Glomerular visceral epithelial cell (primary cell): ENCODE measurements at regions not wholly inside any gene's neighbourhood (a gene's known extent, or its start where the extent isn't known, plus 50 kb on each side); places are given as distances from the start of the nearest gene placed in this dataset.
"Not testable (repeated sequence)": the region's sequence is repeated elsewhere in the genome, so short reads cannot be mapped to it uniquely, and the experiment has no call there.

Experiments used
- DNase-seq: peaks from one replicate; pipeline ENCODE4 v3.0.0-alpha.2; 2016; ENCODE audit errors: extremely low spot score

DNA sequence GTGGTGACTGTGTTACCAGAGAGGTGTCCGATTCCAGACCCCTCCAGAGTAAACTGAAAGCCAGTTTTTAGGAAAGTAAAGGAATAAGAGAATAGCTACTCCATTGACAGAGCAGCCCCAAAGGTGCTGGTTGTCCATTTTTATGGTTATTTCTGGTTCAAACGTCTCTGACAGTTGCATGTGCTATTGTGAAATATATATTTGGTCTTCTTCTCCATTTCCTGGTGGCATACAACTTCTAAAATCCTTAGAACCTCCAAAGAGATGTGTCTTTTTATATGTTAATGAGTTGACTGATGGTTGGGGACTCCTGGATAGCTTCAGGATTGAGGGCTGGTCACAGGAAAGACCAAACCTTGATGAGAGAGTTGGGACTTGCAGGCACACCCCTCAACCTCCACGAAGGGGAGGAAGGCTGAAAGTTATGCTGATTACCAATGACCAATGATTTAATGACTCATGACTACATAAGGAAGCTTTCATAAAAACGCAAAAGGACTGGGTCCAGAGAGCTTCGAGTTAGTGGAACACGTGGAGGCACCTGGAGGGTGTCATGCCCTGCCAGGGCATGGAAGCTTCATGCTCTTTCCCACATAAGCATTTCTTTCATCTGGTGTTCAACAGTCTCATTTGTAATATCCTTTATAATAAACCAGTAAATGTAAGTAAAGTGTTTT lies 100.7 kb downstream of the SLC16A1 start:
- no peak for DNase-seq

DNA sequence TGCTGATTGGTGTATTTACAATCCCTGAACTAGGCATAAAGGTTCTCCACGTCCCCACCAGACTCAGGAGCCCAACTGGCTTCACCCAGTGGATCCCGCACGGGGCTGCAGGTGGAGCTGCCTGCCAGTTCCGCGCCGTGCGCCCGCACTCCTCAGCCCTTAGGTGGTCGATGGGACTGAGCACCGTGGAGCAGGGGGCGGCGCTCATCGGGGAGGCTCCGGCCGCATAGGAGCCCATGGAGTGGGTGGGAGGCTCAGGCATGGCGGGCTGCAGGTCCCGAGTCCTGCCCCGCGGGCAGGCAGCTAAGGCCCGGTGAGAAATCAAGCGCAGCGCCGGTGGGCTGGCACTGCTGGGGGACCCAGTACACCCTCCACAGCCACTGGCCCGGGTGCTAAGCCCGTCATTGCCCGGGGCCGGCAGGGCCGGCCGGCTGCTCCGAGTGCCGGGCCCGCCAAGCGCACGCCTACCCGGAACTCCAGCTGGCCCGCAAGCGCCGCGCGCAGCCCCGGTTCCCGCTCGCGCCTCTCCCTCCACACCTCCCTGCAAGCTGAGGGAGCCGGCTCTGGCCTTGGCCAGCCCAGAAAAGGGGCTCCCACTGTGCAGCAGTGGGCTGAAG lies 101.5 kb downstream of the SLC16A1 start:
- DNase-seq, result not testable (repeated sequence)

DNA sequence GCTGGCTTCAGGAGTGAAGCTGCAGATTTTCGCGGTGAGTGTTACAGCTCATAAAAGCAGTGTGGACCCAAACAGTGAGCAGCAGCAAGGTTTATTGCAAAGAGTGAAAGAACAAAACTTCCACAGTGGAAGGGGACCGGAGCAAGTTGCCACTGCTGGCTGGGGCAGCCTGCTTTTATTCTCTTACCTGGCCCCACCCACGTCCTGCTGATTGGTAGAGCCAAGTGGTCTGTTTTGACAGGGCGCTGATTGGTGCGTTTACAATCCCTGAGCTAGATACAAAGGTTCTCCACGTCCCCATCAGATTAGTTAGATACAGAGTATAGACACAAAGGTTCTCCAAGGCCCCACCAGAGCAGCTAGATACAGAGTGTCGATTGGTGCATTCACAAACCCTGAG lies 102.1 kb downstream of the SLC16A1 start:
- not testable (repeated sequence) for DNase-seq

- no peak for DNase-seq
Observed at GRCh38 chr1:112852934-112853333, 103.1 kb downstream of the SLC16A1 start.

- DNase-seq, result no peak
Observed at GRCh38 chr1:112852276-112852675, 103.7 kb downstream of the SLC16A1 start.

- DNase-seq, result no peak
Observed at GRCh38 chr1:112850034-112850757, 105.8 kb downstream of the SLC16A1 start.

DNA sequence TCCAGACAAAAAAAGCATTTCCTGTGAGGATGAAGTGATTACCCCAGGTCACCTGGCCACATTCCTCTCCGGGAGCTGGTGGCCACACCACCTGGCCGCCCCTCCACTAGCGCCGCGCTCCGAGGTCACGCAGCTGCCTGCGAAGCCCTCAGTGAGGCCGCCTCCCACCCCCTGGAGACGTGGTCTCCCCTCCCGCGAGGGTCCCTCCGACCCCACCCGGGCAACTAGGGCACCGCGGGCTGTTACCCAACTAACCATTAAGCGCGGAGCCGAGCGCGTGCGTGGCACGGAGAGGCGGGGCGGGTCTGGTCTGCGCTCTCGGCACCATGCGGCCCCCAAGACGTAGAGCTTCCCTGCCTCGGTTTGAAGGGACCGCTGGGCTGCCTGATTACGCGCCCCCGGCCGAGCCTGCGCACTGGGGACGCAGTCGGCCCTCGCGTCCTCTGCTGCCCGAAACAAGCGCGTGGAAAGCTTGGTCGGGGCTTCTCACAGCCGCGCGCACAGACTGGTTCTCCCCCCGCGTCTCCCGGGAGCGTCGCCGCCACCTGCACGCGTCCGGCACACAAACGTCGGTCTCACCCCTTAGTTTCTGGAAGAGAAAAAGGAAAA lies 106.5 kb downstream of the SLC16A1 start:
- no peak for DNase-seq

GRCh38 chr1:112841825-112842224 lies 114.2 kb downstream of the SLC16A1 start:
- no peak for DNase-seq

- peak; percentile 56 for DNase-seq
Observed at GRCh38 chr1:112840631-112841624, 115.1 kb downstream of the SLC16A1 start.

DNA sequence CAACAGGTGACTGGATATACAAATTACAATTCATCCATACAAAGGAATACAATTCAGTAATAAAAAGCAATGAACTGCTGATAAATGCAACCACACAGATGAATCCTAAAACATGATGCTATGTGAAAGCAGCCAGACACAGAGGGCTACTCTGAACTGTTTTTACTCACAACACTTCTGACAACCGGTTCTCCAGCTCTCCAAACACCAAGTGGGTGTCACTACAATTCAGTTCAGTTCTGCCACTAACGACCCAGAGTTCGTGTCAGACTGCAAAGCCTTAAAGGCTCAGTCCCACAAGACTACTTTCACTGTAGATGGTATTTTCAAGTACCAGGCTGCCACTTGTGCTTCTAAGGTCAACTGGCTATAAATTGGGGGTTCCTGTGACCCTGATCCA lies 119.4 kb downstream of the SLC16A1 start:
- no peak for DNase-seq

- peak; percentile 25 for DNase-seq
Observed at GRCh38 chr1:112833806-112834205, 118.7 kb upstream of the PPM1J start.

GRCh38 chr1:112832259-112832658 lies 117.1 kb upstream of the PPM1J start:
- DNase-seq, result not testable (repeated sequence)

GRCh38 chr1:112829691-112830090 lies 114.6 kb upstream of the PPM1J start:
- not testable (repeated sequence) for DNase-seq

GRCh38 chr1:112828716-112829115 lies 113.6 kb upstream of the PPM1J start:
- no peak for DNase-seq

- not testable (repeated sequence) for DNase-seq
Observed at GRCh38 chr1:112827391-112827790, 112.3 kb upstream of the PPM1J start.

GRCh38 chr1:112826217-112826944 lies 111.2 kb upstream of the PPM1J start:
- DNase-seq, result no peak

DNA sequence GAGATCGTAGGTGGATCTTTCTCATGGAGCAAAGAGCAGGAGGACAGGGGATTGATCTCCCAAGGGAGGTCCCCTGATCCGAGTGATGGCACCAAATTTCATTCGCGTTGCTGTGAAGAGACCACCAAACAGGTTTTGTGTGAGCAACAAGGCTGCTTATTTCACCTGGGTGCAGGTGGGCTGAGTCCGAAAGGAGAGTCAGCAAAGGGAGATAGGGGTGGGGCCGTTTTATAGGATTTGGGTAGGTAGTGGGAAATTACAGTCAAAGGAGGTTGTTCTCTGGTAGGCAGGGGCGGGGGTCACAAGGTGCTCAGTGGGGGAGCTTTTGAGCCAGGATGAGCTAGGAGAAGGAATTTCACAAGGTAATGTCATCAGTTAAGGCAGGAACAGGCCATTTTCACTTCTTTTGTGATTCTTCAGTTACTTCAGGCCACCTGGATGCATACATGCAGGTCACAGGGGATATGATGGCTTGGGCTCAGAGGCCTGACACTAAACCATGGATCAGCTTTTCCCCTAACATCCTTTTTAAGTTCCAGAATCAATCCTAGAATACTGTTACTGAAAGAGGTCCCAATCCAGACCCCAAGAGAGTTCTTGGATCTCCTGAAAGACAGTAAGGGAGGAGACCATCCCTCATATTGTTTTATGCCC lies 110.6 kb upstream of the PPM1J start:
- DNase-seq, result not testable (repeated sequence)

DNA sequence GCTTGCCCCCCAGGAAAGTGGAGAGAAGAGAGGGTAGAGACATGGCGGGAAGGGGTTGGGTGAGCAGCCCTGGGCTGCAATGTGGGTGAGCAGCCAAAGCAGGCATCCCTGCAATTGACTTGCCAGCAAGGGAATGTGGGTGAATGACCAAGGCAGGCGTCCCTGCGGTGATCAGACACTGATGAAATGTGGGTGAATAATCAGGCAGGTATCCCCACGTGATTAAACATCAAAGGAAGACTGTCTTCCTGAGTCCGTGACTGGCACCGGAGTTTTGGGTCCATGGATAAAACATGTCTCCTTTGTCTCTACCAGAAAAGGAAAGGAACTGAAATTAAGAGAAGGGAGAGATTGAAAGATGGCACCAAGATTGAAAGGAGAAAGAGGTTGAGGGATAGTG lies 109.9 kb upstream of the PPM1J start:
- DNase-seq, result not testable (repeated sequence)

DNA sequence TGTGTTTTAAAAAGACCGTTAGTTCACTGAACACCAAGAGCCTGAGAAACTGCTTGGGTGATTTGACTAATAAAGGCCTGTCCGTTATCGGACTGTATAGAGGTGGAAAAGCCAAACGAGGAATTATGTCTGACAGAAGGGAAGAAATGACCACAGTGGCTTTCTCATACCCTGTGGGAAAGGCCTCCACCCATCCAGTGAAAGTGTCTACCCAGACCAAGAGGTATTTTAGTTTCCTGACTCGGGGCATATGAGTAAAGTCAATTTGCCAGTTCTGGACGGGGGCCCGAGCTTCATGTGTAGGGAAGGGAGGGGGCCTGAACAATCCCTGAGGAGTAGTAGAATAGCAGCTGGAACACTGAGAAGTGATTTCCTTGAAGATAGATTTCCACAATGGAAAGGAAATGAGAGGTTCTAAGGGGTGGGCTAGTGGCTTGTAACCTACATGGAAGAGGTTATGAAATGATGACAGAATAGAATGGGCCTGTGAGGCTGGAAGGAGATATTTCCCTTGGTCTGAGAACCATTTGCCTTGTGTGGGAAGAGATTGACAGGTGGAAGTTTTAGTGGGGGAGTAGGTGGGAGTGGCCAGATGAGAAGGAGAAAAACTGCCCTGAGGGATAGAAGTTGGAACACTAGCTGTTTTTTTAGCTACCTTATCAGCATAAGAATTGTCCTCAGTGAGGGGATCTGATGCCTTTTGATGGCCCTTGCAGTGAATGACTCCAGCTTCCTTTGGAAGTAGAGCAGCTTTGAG lies 106.4 kb upstream of the PPM1J start:
- not testable (repeated sequence) for DNase-seq
